Effector CD8-positive, alpha-beta T cell (primary cell): ENCODE measurements at regions not wholly inside any gene's neighbourhood (a gene's known extent, or its start where the extent isn't known, plus 50 kb on each side); places are given as distances from the start of the nearest gene placed in this dataset.
"Not testable (repeated sequence)": the region's sequence is repeated elsewhere in the genome, so short reads cannot be mapped to it uniquely, and the experiment has no call there.

ENCODE experiments used
- DNase-seq: peaks from one replicate; lab custom pipeline; 2025; lab: John Stamatoyannopoulos, UW

DNA sequence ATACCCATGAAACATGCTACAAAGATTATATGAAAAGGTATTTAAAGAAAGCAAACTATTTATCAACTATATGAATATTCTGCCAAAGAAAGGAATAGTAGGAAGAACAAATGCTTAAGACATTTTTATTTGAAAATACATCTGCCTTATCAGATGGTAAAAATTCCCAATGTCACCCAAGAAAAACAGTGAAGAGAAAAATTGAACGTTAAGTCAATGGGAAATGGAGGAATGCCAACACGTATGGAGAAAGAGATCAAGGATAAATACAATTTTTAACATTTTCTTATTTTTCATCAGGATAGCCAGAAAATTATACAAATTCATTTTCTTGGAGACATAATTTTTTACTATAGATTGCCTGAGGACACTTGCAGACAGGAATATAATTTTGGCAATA lies 394.2 kb downstream of the ZEB2 start:
- no peak for DNase-seq

DNA sequence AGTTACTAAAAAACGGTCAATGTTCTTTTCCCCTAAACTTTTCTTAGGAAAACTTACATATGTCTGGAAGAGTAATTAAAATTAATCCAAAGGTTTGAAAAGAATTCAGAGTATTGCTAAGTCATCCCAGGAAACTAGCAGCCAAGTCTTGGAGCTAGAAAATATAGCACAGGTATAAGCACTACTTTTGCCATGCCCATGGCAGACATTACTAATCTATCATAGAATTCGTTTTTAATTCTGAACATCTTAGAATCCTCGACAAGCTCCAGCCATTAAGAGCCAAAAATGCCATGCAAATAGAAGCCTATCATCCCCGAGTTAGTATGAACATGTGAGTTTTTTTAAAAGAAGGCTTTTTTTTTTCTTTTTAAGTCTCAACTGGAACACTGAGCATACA lies 395.0 kb downstream of the ZEB2 start:
- no peak for DNase-seq

DNA sequence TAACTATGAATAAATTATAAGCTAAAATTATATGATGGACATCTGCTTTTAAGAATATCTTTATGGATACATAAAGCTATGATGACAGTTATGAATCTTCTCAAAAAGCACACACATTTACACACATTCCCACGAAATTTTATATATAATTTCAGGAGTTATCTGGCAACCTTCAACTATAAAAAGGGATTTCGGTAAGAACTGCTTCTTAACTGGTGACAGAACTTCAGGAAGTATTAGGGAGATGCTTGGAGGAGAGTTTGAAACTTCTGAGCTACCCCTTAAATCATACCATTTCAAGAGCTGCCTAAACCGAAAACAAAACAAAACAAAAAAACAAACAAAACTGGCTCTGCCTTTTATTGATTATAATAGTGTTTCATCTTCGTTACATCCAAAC lies 399.4 kb downstream of the ZEB2 start:
- DNase-seq = no peak

DNA sequence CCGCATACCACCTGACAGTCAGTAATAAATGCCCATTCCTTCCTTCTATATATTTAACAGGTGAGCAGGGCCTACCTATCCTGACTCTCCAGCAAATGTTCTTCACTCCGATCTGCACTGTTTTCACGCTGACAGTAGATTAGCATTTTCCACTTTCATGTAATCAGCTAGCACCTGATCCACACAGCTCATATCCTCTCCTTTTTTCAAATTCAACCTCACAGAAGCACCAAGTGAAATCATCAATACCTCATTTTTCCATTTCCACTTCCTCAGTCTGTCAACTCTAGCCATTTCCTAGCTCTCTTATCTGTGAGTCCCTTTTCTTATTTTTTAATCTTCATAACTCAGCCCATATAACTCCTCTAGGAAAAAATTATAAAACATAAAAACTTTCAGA lies 402.8 kb downstream of the ZEB2 start:
- DNase-seq = no peak

DNA sequence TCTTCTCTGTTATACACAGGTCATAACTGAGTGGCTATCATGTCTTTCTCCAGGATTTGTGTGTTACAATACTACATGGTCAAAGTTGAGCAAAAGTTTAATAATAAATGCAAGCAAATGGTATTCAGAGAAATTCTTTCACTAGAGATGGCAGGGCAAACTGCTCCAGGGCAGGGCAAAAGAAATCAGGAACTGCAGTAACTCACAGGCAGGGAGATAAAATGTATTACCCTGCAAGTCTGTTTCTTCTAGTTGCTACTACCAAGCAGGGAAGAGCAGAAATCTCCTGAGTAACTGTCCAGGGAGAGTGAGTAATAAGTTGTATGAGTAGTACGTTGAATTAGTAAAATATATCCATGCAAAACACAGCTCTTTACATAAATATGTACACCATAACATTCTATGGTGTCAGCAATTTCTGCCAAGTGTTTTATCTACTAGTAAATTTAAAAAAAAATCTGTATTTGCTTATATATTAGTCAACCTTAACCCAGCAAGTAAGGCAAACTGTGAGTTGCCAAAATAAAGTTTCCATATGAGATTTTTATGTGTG lies 404.1 kb downstream of the ZEB2 start:
- DNase-seq = no peak

DNA sequence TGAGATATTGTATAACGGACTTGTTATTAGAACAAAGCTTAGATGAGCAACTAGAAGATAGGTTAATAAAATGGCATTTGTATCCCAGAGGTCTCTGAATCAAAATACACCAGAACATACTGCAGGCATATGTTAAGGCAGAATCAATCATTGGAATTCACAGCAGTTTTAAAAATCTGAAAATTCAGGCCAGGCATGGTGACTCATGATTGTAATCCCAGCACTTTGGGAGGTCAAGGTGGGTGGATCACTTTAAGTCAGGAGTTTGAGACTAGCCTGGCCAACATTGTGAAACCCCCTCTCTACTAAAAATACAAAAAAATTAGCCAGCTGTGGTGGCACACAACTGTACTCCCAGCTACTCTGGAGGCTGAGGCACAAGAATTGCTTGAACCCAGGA lies 405.2 kb downstream of the ZEB2 start:
- no peak for DNase-seq

DNA sequence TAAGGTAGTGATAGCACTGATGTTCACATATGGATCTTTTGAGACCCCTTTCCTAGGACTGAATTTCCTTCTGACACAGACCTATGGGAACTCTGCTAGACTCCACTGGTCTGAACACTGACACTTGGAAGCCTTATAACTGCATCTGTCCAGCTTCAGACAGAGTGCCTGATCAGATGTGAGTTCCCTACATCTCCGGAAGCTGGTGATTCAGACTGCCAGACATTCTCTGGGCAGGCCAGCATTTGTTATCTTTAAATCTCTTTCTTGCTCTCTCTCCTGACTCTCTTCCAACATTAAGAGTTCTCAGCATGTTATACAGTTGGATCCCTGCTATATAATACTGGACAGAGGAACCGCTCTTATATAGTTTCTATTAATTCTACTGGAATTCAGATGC lies 408.5 kb downstream of the ZEB2 start:
- DNase-seq = no peak

DNA sequence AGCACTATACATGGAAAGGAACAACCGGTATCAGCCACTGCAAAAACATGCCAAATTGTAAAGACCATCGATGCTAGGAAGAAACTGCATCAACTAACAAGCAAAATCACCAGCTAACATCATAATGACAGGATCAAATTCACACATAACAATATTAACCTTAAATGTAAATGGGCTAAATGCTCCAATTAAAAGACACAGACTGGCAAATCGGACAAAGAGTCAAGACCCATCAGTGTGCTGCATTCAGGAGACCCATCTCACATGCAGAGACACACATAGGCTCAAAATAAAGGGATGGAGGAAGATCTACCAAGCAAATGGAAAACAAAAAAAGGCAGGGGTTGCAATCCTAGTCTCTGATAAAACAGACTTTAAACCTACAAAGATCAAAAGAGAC lies 413.8 kb downstream of the ZEB2 start:
- DNase-seq = not testable (repeated sequence)

DNA sequence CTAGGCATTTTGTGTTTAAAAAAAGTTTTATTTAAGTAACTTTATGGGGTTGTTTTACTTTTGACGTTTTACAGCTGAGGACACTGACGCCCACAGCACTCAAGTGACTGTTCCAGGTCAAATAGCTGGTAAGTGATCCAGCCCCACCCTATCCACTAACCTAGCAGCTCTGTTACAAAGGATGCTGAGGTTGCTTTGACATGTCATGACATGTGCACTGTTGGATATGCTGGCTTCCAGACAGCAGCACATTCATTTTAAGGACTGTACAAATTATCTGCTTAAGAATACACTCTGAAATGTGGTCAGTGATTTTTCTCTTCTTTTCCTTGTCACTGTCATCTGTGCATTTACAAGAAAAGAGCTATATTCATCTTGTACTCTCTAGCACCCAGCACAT lies 417.5 kb downstream of the ZEB2 start:
- no peak for DNase-seq

DNA sequence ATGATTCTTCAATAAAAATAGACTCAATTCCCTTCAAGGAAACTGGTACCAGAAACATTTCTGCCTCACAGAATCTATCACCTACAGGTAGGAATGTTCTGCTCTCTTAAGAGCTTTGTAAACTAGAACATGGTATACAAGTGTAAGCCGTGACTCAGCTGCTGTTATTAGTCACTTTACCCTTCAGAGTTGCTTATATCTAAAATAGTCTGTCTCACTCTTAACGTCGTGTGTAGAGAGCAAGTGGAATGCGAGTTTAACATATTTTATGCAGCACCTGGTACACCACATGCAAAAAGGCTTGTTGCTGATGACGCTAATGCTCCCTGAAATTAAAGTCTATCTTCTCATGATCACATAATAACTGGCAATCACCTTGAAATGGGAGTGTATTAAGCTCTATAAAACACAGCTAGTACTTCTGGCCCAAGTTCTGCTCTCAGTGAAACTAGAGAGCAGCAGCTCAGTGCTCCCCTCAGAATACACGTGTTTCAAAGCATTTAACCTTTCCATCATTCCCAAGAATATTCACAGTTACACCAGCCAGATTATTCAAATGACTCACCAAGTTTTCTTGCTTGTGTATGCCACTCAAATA lies 420.0 kb downstream of the ZEB2 start:
- DNase-seq = no peak

DNA sequence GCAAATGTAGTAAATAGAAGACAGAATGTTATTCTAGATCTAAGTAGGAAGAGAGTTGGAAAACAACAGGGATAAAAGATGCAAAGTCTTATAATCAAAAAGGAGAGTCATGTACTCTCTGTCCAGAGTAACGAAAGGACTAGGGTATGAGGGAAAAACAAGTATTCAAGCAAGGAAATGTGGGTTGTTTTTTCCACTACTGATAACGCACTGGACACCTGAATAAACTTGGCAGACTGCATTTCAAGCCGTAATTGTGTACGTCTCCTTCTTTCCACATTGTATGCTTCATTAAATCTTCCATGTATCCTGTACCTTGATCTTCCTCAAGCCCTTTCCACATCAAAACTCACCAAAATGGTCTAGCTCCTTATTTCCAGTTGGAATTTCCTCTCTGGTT lies 420.6 kb downstream of the ZEB2 start:
- no peak for DNase-seq

DNA sequence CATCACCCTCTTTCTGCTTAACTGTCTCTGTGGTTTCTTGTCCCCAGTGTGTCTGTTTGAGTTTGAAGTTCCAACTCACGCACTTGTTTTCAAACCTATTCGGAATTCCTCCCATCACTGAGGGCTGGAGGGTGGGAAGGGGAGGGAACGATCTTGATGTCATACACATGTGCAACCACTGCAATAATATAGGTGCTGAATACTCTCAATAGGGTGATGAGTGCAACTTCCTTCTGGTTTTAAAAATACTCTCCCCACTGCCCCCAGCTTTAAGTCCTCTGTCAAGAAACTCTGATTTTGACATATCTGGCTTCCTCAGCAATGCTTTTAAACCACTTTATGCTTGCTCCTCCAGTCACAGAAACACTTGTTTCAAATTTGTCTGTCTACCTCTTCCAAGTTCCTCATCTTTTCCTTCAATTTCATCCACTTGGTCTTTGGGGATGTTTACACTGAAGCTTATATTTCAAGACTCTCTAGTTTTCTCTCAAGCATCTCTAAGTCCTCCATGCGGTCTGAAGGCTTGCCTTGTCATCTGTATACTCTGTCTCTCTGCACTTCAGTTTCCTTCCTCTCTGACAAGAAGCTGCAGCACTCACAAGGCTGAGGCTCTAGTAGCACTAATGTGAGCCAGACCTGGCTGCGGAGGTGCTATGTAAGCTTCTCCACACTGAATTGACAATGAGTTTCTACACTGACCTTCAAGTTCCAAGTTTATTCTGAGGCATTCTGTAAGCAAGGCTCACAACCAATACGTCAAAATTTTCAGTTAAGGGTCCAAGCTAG lies 422.3 kb downstream of the ZEB2 start:
- DNase-seq = no peak

DNA sequence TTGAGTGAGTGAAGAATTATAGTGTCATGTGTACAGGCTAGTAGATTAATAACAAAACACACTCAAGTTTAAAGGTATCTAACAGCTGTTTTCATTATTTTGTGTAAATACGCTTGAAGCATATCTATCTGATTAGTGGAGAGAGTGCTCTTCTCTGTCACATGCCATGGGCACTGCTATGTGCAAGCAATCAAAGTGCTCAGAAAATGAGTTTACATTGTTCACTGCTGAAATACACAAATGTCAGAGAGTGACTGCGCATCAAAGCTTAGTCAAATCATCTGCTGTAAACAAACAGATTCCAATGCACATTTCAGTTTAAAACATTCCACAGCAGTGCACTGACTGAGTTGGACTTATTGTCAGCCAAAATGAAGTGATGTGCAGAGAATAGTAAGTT lies 423.4 kb downstream of the ZEB2 start:
- DNase-seq = no peak

DNA sequence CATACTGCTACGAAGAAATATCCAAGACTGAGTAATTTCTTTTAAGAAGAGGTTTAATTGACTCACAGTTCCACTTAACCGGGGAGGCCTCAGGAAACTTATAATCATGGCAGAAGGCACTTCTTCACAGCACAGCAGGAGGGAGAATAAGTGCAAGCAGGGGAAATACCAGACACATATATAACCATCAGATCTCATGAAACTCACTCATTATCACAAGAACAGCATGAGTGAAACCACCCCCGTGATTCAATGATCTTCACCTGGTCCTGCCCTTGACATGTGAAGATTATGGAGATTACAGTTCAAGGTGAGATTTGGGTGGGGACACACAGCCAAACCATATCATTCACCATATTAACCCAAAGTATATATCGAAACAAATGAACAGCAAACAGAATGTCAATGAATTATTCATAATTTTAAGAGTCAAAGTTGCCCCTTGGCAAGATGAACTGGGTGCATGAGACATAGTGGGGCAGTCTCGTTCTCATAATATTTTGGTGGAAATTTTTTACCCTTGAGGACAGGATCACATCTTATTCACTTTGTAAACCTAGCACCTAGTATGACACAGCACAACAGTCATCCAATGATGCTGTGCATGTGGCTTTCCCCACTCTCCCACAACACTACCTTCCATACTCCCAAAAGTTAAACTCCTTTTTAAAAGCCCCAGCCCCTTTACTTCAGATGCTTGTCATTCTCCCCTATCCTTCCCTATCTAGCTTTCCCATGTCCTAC lies 425.3 kb downstream of the ZEB2 start:
- no peak for DNase-seq

DNA sequence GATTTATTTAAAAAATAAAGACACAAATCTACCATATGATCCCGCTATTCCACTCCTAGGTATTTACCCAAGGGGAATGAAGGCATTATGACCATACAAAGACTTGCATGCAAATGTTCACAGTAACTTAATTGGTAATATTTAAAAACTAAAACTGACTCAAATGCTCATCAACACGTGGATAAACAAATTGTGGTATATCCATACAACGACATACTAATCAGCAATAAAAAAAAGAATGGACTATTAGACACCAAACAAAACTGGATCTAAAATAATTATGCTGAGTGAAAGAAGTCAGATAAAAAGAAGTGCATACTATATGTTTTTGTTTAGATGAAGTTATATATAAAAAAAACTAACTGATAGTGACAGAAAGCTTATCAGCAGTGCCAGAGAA lies 428.3 kb downstream of the ZEB2 start:
- DNase-seq = no peak

DNA sequence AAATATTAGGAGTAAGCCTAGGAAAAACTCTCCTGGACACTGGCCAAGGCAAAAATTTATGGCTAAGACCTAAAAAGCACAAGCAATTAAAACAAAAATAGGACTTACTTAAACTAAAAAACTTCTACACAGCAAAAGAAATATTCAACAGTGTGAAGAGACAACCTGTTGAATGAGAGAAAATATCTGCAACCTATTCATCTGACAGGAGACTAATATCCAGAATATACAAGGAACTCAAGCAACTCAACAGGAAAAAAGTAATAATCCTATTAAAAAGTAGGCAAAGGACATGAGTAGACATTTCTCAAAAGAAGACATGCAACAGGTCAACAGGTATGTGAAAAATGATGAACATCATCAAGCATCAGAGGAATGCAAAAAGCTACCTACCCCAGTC lies 431.1 kb downstream of the ZEB2 start:
- DNase-seq = no peak

DNA sequence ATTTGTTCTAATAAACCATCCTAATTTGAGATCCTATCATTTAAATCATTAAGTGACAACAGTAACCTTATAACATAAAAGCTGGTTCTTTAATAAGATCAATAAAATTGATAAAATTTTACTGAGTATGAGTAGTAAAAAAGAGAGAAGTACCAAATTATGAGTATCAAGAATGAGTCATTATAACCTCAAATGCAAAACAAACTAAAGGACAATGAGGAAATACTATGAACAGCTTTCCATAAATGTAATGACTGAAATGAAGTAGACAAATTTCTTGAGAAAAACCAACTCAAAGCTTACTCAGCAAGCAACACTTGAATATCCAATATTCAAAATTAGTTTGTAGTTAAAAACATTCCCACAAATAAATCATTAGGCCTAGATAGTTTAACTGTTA lies 433.0 kb downstream of the ZEB2 start:
- no peak for DNase-seq

DNA sequence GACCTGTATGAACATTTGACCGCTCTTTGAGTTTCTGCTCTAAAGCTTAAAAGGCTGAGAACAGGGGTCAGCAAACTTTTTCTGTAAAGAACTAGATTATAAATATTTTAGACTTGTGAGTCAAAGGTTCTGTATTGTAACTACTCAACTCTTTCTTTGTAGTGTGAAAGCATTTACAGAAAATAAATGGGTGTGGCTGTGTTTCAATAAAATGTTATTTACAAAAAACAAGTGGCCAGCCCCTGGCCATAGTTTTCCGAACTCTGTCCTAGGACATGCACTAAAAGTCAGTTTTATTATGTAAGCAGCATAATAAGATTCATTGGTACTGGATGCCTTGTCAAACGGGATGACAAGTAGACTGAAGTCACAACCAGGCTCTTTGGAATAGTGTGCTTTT lies 434.9 kb downstream of the ZEB2 start:
- no peak for DNase-seq

DNA sequence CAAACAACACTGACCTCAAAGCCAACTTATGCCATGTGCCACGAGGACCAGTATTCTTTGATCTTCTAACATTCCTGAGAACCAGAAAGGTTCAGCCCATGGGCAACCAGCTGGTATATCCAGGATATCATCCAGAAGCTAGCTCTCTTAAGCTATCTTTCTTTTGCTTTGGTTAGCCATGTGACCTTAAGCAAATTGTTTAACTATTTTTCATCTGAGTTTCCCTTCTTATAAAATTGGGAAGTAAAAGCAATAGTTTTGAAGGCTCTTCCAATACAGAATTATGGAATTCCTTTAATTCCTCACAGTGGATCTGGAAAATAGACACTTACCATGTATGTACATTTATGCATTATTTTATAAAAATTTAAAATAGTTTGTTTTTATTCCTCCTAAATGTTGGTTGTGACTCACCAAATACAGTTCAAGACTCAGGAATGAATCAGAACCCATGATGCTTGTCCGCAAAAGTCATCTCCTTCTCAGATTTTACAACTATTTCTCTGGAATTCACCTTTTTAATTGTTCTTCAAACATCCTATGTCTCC lies 435.7 kb downstream of the ZEB2 start:
- DNase-seq = no peak

DNA sequence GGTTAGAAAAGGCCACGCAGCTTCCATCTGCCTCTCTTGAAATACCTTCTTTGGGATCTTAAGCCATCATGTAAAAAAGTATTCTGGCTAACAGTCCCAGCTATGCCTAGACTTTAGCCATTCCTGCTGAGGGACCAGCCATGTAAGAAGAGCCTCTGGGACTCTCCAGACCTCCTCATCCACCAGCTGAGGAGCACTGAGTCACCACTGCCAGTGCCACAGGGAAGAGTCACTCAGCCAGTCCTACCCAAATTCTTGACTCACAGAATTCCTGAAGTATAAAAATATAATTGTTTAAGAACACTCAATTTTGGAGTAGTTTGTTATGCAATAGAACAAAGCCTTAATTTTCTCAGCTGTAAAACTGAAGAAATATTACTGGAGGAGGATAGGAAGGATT lies 436.7 kb downstream of the ZEB2 start:
- DNase-seq = no peak

DNA sequence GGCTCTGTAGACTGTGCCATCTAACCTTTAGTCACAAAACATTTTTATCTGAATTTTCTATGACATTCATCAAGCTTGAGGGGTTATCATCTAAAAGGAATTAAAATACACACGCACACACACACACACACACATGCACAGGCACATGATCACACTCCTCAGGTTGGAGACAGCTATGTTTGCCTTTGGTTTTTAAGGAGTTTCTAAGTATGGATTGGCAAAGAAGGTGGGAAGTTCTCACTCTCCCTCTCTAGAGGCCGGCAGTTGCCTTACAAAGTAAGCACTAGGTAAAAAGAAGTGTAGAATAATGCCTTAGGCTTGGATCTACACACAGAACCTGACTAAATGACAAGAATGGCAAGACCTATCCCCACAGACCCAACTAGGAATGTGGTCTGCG lies 437.1 kb downstream of the ZEB2 start:
- DNase-seq = no peak

DNA sequence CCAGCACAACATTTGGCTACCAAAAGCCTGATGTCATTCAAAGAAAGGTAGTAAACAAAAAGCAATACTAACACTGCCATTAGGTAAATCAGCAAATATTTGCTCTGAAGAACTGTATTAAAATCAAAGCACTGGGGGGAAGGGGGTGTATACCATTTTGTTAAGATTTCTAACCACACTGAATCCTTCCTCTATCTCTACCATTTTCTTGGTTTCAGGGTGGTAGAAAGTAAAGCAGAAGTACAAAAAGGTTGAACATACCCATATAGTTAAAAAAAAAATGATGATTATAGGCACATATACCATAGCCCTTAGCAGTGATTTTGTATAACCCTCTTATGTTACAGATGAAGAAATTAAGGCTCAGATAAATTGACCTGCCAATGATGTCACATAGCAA lies 437.6 kb downstream of the ZEB2 start:
- no peak for DNase-seq

DNA sequence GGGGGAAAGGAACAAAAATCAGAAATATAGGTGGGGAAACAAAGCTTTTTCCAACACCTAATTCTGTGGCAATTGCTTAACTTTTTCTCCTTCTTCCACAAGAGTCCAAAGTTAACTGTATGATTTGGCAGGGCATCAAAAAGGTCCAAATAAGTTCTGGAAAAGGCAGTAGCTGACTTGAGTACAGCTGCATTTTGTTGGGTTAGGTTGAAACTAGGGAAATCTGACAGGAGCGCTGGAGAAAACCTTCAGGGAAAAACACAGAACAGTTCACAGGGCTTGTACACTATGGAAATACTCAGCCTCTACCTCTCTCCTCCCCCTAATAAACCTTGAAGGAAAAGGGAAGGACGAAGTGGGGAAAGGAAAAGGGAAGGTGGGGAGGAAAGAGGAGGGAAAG lies 438.6 kb downstream of the ZEB2 start:
- no peak for DNase-seq
